ENCODE measurements at regions not wholly inside any gene's neighbourhood (a gene's known extent, or its start where the extent isn't known, plus 50 kb on each side); places are given as distances from the start of the nearest gene placed in this dataset.

DNA sequence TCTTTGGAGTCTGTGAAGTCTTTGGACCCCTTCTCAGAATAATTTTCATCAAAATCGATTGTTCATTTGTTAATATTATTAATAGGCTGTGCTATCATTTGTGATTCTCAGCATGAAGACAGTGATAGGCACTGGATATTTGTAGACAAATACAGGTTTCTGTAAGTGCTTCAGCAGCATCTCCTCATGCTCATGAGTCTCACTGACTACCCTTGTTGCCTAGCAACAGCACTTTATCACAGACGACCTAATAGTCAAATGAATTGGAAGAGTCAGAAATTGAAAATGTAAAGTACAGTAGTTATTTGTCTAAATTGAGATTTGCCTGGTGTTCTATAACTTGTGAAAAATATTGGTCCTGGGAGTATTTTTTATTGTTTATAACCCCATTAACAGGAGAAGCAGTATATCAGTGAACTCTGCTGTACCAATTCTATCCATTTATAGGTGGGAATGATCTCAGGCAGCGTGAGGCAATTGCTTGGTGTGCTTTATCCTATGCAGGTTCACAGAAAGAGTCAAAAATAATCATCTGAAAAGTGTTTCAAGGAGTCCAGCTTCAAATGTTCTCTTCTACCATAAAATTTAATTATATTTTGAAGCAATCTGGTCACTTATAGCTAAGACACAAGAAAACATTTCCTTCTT is 684.6 kb downstream of the RFPL4B start:
- Histone ChIP-seq H3K9me3 (no peaks in the 10 kb centered on the region), H3K4me1 (no peaks in the 10 kb centered on the region), H3K27ac (no peak overlapping the region)

DNA sequence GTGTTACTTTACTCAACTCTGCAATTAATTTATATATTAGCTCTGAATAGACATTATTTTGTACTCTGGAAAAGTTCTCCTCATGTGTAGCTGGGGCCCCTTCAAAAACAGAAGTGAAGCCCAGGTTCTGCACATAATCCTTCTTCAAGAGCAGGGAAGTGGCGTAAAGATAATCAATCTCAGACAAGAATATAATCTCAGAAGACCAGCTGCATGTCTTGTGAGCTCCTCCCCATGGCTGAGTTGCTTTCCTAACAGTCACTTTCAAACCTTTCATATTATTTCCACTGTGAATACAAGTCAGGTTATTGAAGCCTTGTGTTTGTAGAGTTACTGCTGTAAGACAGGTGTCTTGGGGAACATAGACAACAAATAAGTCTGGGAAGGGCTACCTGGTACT is 691.9 kb downstream of the RFPL4B start:
- no peak overlapping the region for H3K27ac ChIP-seq
- H3K36me3 ChIP-seq = no peaks in the 10 kb centered on the region
- no peaks in the 10 kb centered on the region for H3K27me3 ChIP-seq
- no peak for TF ChIP-seq POLR2A (IDR thresholded peaks at IDR 0.05)
- TF ChIP-seq, protein P1, sequence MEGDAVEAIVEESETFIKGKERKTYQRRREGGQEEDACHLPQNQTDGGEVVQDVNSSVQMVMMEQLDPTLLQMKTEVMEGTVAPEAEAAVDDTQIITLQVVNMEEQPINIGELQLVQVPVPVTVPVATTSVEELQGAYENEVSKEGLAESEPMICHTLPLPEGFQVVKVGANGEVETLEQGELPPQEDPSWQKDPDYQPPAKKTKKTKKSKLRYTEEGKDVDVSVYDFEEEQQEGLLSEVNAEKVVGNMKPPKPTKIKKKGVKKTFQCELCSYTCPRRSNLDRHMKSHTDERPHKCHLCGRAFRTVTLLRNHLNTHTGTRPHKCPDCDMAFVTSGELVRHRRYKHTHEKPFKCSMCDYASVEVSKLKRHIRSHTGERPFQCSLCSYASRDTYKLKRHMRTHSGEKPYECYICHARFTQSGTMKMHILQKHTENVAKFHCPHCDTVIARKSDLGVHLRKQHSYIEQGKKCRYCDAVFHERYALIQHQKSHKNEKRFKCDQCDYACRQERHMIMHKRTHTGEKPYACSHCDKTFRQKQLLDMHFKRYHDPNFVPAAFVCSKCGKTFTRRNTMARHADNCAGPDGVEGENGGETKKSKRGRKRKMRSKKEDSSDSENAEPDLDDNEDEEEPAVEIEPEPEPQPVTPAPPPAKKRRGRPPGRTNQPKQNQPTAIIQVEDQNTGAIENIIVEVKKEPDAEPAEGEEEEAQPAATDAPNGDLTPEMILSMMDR (IDR thresholded peaks at IDR 0.05) = no peak
- no peaks in the 10 kb centered on the region for H3K4me1 ChIP-seq
- H3K9me3 ChIP-seq = no peaks in the 10 kb centered on the region
- no peak for DNase-seq
- no peak overlapping the region for H3K4me3 ChIP-seq

More for the DNA sequence above, 684.6 kb downstream of the RFPL4B start:
- no peak for DNase-seq
- H3K27me3 ChIP-seq = no peaks in the 10 kb centered on the region
- H3K4me3 ChIP-seq = no peak overlapping the region
- TF ChIP-seq, protein P1 (IDR thresholded peaks at IDR 0.05) = no peak
- no peak for TF ChIP-seq POLR2A (IDR thresholded peaks at IDR 0.05)
- H3K36me3 ChIP-seq = no peaks in the 10 kb centered on the region

DNA sequence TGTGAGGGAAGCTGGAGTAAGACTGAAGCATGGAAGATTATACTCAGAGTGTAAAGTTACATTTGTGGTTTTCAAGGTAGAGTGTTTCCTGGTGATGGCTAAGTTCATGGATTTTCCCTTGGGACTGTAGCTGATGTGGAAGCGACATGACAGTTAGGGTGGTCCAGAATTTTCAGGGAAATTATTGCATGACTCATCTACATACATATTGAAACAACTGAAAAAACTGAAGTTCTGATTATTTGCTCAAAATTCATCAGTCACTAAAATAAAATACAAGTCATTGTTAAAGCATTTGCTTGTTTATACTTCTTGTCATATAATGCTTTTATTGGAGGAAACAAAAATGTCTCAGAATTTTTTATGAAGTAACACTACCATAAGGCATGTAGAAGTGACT is 700.0 kb downstream of the RFPL4B start:
- Histone ChIP-seq H3K4me3 (no peak overlapping the region), H3K36me3 (no peaks in the 10 kb centered on the region), H3K9me3 (no peaks in the 10 kb centered on the region), H3K4me1 (no peaks in the 10 kb centered on the region), H3K27me3 (no peaks in the 10 kb centered on the region), H3K27ac (no peak overlapping the region)
- DNase-seq = no peak
- TF ChIP-seq POLR2A (IDR thresholded peaks at IDR 0.05) = no peak
- TF ChIP-seq, protein P1 (IDR thresholded peaks at IDR 0.05) = no peak

DNA sequence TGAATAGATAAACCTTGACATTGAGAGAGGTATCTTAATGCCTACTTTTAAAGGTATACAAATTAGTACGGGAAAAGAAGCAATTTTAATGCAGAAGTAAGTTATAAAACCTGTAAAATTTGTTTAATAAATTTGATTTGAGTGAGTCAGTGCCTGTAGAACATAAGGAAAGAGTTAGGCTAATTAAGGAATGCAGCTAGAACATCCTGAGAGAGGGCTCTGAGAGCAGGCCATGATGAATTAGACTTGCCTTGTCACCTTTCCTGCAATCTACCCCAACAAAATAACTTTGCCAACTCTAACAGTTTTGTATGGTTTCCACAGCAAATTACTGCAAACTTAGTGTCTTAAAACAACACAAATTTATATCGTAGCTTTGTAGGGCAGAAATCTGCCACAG is 700.8 kb downstream of the RFPL4B start:
- Histone ChIP-seq H3K27ac (no peak overlapping the region), H3K9me3 (no peaks in the 10 kb centered on the region), H3K27me3 (no peaks in the 10 kb centered on the region), H3K4me3 (no peak overlapping the region), H3K36me3 (no peaks in the 10 kb centered on the region), H3K4me1 (no peaks in the 10 kb centered on the region)
- TF ChIP-seq, protein P1 (IDR thresholded peaks at IDR 0.05) = no peak
- no peak for TF ChIP-seq POLR2A (IDR thresholded peaks at IDR 0.05)
- DNase-seq = no peak

DNA sequence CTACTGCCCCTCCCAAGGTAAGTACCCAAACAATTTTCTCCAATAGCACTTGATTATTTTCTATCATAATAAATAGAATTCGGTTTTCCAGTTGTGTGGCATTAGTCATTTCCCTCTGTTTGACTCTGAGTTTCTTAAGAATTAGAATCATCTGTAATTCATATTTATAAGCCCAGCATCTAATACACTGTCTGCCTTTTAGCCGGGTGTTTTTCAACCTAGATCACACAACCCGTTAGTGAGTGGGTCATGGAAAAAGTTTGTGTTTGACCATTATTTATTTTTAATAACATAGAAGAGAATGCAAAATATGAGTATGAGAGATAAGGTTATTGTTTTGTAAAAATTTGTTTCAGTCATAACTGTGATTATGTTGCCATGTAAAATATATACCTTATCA is 701.6 kb downstream of the RFPL4B start:
- TF ChIP-seq, protein P1 (IDR thresholded peaks at IDR 0.05) = no peak
- TF ChIP-seq POLR2A (IDR thresholded peaks at IDR 0.05) = no peak
- Histone ChIP-seq H3K36me3 (no peaks in the 10 kb centered on the region), H3K27me3 (no peaks in the 10 kb centered on the region), H3K27ac (no peak overlapping the region), H3K9me3 (no peaks in the 10 kb centered on the region), H3K4me1 (no peaks in the 10 kb centered on the region), H3K4me3 (no peak overlapping the region)
- no peak for DNase-seq

DNA sequence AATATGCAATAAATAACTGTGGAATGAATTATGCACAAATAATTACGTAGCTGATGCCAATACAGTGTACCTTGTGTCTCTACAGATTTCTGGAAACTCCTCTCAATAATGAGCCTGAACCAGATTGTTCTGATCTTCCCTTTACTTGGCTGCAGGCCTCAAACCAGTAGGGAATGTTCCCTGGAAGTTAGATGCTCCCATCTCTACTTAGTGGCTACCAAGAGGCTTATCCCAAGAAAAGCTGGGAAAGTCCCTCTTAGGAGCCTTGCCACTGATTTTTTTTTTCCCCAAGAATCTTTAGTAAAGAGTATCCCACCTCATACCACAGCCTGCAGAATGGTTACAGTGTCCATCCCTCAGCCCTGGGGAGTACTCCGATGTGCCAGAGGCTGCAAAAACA is 702.1 kb downstream of the RFPL4B start:
- no peak overlapping the region for H3K4me3 ChIP-seq
- DNase-seq = no peak
- TF ChIP-seq, protein P1 (IDR thresholded peaks at IDR 0.05) = no peak
- TF ChIP-seq POLR2A (IDR thresholded peaks at IDR 0.05) = no peak
- no peaks in the 10 kb centered on the region for H3K9me3 ChIP-seq
- no peak overlapping the region for H3K27ac ChIP-seq
- H3K4me1 ChIP-seq = no peaks in the 10 kb centered on the region
- no peaks in the 10 kb centered on the region for H3K27me3 ChIP-seq
- H3K36me3 ChIP-seq = no peaks in the 10 kb centered on the region
